A549 (cell line): ENCODE measurements at regions not wholly inside any gene's neighbourhood (a gene's known extent, or its start where the extent isn't known, plus 50 kb on each side); places are given as distances from the start of the nearest gene placed in this dataset.

Source experiments
- ATAC-seq, 2 experiments: fragments of 200-7000 bp in 1 of 2; fragments of >200 bp in 1 of 2; cut with Nextera tagmentation in 1 of 2; cut with Tn5 transposase in 1 of 2; 3 replicates each; pipeline versions ENCODE4 v1.8.0 to v1.9.1; 2018 to 2020; ENCODE audit warnings: mild to moderate bottlenecking in 1 of 2, moderate library complexity in 1 of 2
- CTCF ChIA-PET: fragments of 300-600 bp; sonication (Branson Sonifier 250); formaldehyde crosslinking; extraction: SDS; loops from one replicate; lab custom pipeline; 2021; ENCODE audit warnings: antibody characterized with exemption, inconsistent platforms; lab: Yijun Ruan, JAX
- POLR2A ChIA-PET: fragments of 350-600 bp; formaldehyde crosslinking; extraction: SDS; loops from one replicate; lab custom pipeline; 2021; ENCODE audit warnings: antibody characterized with exemption, inconsistent platforms; lab: Yijun Ruan, JAX
- DNase-seq, 2 experiments: peaks; one replicate each; pipeline versions ENCODE4 v3.0.0 to v3.0.0-alpha.2; 2011 to 2016; ENCODE audit warnings: low read depth in 1 of 2, low spot score in 1 of 2
- FAIRE-seq: peaks from 2 replicates; lab custom pipeline; 2011; peaks lifted over from hg19 to GRCh38; lab: Jason Lieb, UNC
- H3K27ac ChIP-seq, 2 experiments: fragments of >200 bp; sonication (Bioruptor Twin); formaldehyde crosslinking; 3 replicates each; pipeline ENCODE4 v1.5.1; 2016 to 2017
- H3K4me1 ChIP-seq: fragments of >200 bp; sonication (Bioruptor Twin); formaldehyde crosslinking; 3 replicates; pipeline ENCODE4 v1.6.1; 2016
- H3K4me2 ChIP-seq: fragments of >200 bp; sonication (Bioruptor Twin); formaldehyde crosslinking; 3 replicates; pipeline ENCODE4 v1.6.1; 2016
- H3K4me3 ChIP-seq: fragments of >200 bp; sonication (Bioruptor Twin); formaldehyde crosslinking; 3 replicates; pipeline ENCODE4 v1.5.1; 2016
- H3K9me3 ChIP-seq: fragments of >200 bp; sonication (Bioruptor Twin); formaldehyde crosslinking; 3 replicates; pipeline ENCODE4 v1.6.1; 2016
- ATOH8 ChIP-seq: fragments of 250-450 bp; sonication (Bioruptor Pico); IDR thresholded peaks from 2 replicates; pipeline ENCODE4 v1.5.0; 2020; ENCODE audit warnings: low read depth, mild to moderate bottlenecking, moderate library complexity
- CHD2 ChIP-seq: fragments of 150-350 bp; IDR thresholded peaks from 2 replicates; pipeline ENCODE4 v1.6.1; 2014; ENCODE audit warnings: low read length; ENCODE audit not compliant: partially characterized antibody
- CHD4 ChIP-seq: fragments of 200-600 bp; sonication (generic); IDR thresholded peaks from 2 replicates; pipeline ENCODE4 v1.6.1; 2016; ENCODE audit warnings: antibody characterized with exemption, mild to moderate bottlenecking, borderline replicate concordance
- EHF ChIP-seq: fragments of 250-450 bp; sonication (Bioruptor Pico); IDR thresholded peaks from 2 replicates; pipeline ENCODE4 v1.5.0; 2020; ENCODE audit warnings: mild to moderate bottlenecking
- EHMT2 ChIP-seq: fragments of 200-600 bp; sonication (generic); IDR thresholded peaks from 2 replicates; pipeline ENCODE4 v1.6.1; 2016; ENCODE audit warnings: antibody characterized with exemption, low read depth, mild to moderate bottlenecking, moderate library complexity
- EP300 ChIP-seq, 2 experiments: fragments of >200 bp; sonication (Bioruptor Twin); formaldehyde crosslinking; IDR thresholded peaks; 2 replicates in 1 of 2; 3 replicates in 1 of 2; pipeline ENCODE4 v1.6.1; 2016 to 2017
- FOXS1 ChIP-seq: fragments of 250-450 bp; sonication (Bioruptor Pico); IDR thresholded peaks from 2 replicates; pipeline ENCODE4 v1.5.0; 2020; ENCODE audit warnings: mild to moderate bottlenecking, moderate library complexity
- HDAC2 ChIP-seq: fragments of 200-600 bp; sonication (generic); IDR thresholded peaks from 2 replicates; pipeline ENCODE4 v1.6.1; 2016
- POLR2A ChIP-seq: IDR thresholded peaks from 2 replicates; pipeline ENCODE4 v1.6.1; 2012; ENCODE audit warnings: mild to moderate bottlenecking, low read length
- POLR2AphosphoS2 ChIP-seq: conservative IDR thresholded peaks from 2 replicates; pipeline ENCODE4 v1.6.1; 2012; ENCODE audit warnings: low read length, improper control_type of control experiment, inconsistent platforms
- RAD21 ChIP-seq, 2 experiments: fragments of >200 bp in 1 of 2; sonication (Bioruptor Twin) in 1 of 2; formaldehyde crosslinking in 1 of 2; IDR thresholded peaks in 1 of 2; conservative IDR thresholded peaks in 1 of 2; 2 replicates in 1 of 2; 3 replicates in 1 of 2; pipeline ENCODE4 v1.6.1; 2012 to 2018; ENCODE audit warnings: inconsistent platforms in 1 of 2
- RCOR1 ChIP-seq: fragments of 150-350 bp; IDR thresholded peaks from 2 replicates; pipeline ENCODE4 v1.6.1; 2014; ENCODE audit warnings: antibody characterized with exemption, low read length, low read depth
- REST ChIP-seq: fragments of 200-600 bp; sonication (generic); IDR thresholded peaks from 2 replicates; pipeline ENCODE4 v1.6.1; 2016; ENCODE audit warnings: antibody characterized with exemption, mild to moderate bottlenecking, moderate library complexity
- RFX5 ChIP-seq: fragments of 450-650 bp; IDR thresholded peaks from 2 replicates; pipeline ENCODE4 v1.7.1; 2014; ENCODE audit warnings: antibody characterized with exemption, mild to moderate bottlenecking, moderate library complexity
- ZC3H11A ChIP-seq: fragments of 450-650 bp; IDR thresholded peaks from 2 replicates; pipeline ENCODE4 v1.6.1; 2014; ENCODE audit warnings: antibody characterized with exemption, mild to moderate bottlenecking
- ZFP36 ChIP-seq: fragments of 450-650 bp; IDR thresholded peaks from 2 replicates; pipeline ENCODE4 v1.6.1; 2014; ENCODE audit warnings: borderline replicate concordance; ENCODE audit not compliant: partially characterized antibody
- ZNF302 ChIP-seq: fragments of 250-450 bp; sonication (Bioruptor Pico); IDR thresholded peaks from 2 replicates; pipeline ENCODE4 v1.9.0; 2021; ENCODE audit warnings: inconsistent platforms, mild to moderate bottlenecking, moderate library complexity
- WGBS: methylation state at CpG from one replicate; pipeline ENCODE4 v1.1.6; 2017; ENCODE audit errors: missing lambda C conversion rate; 5-methylcytosine and 5-hydroxymethylcytosine counted together

- FAIRE-seq (no peak), DNase-seq (no peak)
- Histone ChIP-seq H3K4me3 (no peak overlapping the region), H3K4me1 (no peaks in the 10 kb centered on the region), H3K4me2 (no peak overlapping the region)
- CTCF ChIA-PET: interaction anchor here (1.0 kb wide), 1 partner anchor 9 kb away, joined by 3 read pairs; no protein-coding TSS in a partner anchor
- TF ChIP-seq RFX5: no peak
- TF ChIP-seq ZC3H11A: no peak
- TF ChIP-seq REST: no peak
- TF ChIP-seq HDAC2: no peak
- no peak for TF ChIP-seq ZFP36
- TF ChIP-seq ZNF302 (CRISPR knock-in tag): no peak
- TF ChIP-seq CHD4: no peak
- no peak for TF ChIP-seq CHD2
- TF ChIP-seq FOXS1: no peak
- TF ChIP-seq EHF (CRISPR knock-in tag): no peak
- TF ChIP-seq ATOH8: no peak
- TF ChIP-seq EP300 (IDR thresholded peaks at IDR 0.05): no peak
- no peak for TF ChIP-seq POLR2A
- TF ChIP-seq, all 56 proteins: peak for 0
- Histone ChIP-seq H3K9me3 (no peaks in the 10 kb centered on the region), H3K27ac (no peak overlapping the region)
- WGBS: 0% methylated on average over 2 of the region's 2 CpGs
- POLR2A ChIA-PET: no interaction called here
- ATAC-seq: no peak
These were observed 61.2 kb upstream of the ARGLU1 start for GRCh38 chr13:106628936-106629659.

GRCh38 chr13:106626473-106626872, 58.5 kb upstream of the ARGLU1 start:
- CTCF ChIA-PET: interaction anchor here (0.9 to 1.1 kb wide), 2 partner anchors 8 to 499 kb away, joined by 3 to 4 read pairs; no protein-coding TSS in a partner anchor
- Histone ChIP-seq H3K4me3 (no peak overlapping the region), H3K9me3 (no peaks in the 10 kb centered on the region), H3K4me1 (no peaks in the 10 kb centered on the region), H3K27ac (no peak overlapping the region), H3K4me2 (no peak overlapping the region)
- TF ChIP-seq POLR2AphosphoS2: no peak
- TF ChIP-seq HDAC2: no peak
- POLR2A ChIA-PET: no interaction called here
- DNase-seq: no peak
- ATAC-seq: no peak
- no peak for FAIRE-seq

- no peak overlapping the region for H3K27ac ChIP-seq
- 7% methylated on average over 5 of the region's 5 CpGs for WGBS
- ChIA-PET POLR2A (no interaction called here), CTCF (no interaction called here)
- DNase-seq: no peak
- H3K4me2 ChIP-seq: no peak overlapping the region
- no peak overlapping the region for H3K4me3 ChIP-seq
- no peaks in the 10 kb centered on the region for H3K9me3 ChIP-seq
- no peak for FAIRE-seq
- ATAC-seq: no peak
- no peaks in the 10 kb centered on the region for H3K4me1 ChIP-seq
- no peak for TF ChIP-seq EHMT2
- no peak for TF ChIP-seq RCOR1
- no peak for TF ChIP-seq RAD21 (conservative IDR thresholded peaks at IDR 0.05 in 1 of 2, IDR thresholded peaks at IDR 0.05 in 1 of 2)
These were observed 57.6 kb upstream of the ARGLU1 start for GRCh38 chr13:106625578-106625977.
